ENCODE measurements at regions not wholly inside any gene's neighbourhood (a gene's known extent, or its start where the extent isn't known, plus 50 kb on each side); places are given as distances from the start of the nearest gene placed in this dataset.

DNA sequence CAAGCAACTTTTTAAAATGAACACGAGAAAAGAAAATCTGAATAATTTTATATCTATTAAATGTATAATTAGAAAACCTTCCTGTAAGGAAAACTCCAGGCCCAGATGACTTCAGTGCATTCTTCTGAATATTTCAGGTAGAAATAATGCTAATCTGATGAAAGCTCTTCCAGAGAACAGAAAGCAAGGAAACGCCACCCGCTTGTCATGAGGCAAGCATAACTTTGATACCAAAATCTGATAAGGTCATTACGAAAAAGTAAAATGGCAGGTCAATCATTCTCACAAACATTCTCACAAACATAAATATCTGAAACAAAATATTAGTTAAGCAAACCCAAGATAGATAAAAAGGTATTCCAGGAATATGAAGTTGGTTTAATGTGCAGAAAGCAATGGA is 60.6 kb upstream of the PCSK6 start:
- no peak for DNase-seq

DNA sequence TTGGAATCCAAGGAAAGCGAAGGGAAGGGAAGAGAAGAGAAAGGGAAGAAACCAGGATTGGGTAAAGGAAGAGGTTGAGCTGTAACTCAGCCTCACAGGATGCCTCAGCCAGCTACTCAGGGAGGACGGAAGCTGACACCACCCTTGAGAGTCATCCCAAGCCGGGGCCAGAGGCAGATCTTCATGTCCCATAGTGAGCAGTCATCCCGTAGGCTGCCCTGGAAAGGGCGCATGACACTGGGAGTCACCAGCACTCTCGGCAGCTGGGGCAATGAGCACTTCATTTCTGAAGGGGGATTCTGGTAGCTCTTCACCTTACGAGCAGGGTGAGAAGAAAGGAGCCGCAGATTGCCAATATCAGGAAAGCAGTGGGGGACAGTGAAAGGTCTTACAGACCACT is 60.1 kb upstream of the PCSK6 start:
- DNase-seq = no peak

DNA sequence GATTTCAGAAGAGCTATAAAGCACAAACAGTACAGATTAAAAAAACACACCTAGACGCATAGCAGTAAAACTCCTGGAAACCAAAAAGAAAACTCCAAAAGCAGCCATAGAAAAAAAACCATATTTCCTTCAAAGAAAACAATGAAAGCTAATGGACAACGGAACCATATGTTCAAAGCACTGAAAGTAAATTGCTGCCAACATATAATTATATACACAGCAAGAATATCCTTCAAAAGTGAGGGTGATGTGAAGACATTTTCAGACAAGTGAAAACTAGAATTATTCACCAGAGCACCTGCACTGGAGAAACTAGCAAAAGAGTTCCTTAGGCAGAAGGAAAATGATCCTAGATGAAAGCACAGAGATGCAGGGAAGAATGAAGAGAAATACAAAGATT is 58.2 kb upstream of the PCSK6 start:
- no peak for DNase-seq

DNA sequence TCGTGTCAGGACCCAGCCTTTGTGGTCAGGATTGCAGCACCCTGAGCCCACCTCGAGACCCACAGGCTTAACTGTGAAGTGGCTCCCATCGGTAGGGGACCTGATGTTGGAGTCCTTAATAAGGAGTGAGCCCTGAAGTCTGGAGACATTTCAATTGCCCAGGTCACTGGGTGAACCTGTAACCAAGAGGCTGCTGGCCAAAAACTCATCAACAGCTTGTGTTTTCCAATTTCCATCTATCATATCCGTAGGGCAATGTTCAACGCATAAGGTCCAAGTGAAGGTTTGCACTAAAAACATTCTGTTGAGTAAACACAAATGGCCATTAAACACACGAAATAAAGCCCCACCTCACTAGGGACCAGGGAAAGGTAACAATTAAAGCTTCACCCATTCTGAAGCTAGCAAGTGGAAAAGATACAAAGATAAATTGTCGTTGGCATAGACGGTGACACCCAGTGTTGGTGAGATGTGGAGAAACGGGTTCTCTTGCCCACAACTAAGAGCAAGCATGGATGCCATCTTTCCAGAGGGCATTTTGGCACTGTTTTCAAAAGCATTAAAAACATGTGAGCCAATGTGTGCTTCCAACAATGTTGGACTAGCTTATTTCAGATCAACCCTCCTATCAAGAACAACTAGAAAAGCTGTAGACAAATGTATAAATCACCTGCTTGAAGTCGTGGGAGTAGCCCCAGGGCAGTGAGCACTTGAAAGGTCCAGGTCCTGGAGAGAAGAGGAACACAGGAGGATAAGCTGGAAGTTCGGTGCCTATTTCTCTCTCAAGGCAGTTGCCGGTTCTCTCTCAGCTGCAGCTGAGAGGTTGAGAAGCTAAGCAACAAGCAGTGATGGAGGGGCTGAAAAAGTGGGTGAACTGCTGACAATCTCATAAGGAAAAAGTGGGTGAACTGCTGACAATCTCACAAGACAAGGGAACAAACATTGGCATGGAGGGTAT is 56.3 kb upstream of the PCSK6 start:
- no peak for DNase-seq

DNA sequence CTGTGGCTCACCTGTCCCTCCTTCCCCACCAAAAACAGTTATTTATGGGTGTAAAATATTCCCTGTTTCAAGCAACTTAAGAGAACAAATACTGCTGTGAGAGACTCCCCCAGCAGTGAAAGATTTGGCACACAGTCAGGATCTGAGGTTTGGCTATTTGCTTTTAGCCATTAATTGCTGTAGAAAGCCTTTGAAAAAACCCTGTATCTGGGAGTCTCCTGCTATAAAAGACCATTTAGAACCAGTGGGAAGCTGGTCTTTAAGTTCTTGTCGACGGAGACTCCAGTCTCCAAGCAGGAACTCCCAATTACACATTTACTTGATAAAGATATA is 55.1 kb upstream of the PCSK6 start:
- DNase-seq = no peak

DNA sequence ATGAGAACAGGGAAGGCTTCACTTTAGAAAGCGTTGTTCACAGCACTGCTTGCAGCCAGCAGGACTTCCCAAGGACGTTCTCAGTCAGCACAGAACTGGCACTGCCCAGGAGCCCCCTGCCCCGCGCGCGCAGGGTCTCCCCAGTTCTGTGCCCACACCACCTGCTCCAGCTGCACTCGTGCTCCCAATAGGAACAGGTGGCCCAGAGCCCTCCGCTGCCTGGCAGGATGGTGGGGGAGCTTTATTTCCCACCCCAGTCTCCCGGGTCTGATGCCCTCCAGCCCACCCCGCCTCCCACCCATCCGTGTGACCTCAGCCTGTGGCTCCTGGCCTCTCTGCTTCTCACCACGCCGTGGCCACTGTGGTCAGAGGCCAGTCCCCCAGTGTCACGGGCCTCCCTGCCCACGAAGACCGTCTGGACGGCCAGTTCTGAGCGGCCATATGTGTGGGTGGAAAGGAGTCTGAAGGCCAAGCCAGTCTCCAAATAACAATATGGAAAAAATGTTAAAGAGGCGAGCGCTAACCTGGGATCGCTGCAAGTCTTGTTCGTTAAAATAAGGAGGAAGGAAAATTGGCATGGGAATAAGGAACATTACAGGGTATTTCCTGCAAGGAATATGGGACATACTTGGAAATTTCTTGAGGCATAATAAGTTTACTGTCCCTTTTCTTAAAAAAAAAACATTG is 54.6 kb upstream of the PCSK6 start:
- DNase-seq = no peak

DNA sequence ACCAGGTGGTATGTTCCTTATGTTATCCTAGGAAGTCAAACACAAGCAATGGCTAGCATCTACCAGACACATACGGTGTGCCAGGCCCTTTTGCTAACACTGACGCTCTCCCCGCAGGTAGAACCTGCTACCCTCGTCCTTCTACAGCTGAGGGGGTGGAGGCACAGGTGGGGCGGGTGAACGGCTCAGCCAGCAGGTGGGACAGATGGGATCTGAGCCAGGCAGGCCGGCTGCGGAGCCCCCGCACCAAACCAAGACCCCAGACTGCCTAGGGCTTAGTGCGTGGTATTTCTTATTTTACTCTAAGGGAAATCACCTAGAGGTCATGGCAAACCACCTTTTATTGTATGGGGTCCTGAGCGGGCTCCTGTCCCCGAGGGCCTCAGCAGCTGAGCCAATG is 53.9 kb upstream of the PCSK6 start:
- no peak for DNase-seq

DNA sequence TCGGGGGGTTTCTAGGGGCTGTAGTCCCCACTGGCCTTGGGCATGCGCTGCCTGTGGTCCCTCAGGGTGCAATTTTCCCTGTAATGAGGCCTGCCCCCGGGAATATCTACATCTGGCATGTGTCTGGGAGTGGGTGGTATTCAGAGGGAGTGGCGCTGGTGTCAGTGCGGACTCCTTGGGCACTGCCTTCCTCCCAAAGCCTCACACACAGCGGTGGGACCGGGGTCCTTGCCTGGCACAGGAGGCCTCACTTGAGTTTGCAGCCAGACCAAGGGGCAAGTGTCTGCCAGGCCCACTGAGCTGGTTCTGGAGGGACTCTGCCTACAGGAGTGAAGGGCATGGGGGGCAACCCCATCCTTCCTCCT is 53.5 kb upstream of the PCSK6 start:
- DNase-seq = no peak

DNA sequence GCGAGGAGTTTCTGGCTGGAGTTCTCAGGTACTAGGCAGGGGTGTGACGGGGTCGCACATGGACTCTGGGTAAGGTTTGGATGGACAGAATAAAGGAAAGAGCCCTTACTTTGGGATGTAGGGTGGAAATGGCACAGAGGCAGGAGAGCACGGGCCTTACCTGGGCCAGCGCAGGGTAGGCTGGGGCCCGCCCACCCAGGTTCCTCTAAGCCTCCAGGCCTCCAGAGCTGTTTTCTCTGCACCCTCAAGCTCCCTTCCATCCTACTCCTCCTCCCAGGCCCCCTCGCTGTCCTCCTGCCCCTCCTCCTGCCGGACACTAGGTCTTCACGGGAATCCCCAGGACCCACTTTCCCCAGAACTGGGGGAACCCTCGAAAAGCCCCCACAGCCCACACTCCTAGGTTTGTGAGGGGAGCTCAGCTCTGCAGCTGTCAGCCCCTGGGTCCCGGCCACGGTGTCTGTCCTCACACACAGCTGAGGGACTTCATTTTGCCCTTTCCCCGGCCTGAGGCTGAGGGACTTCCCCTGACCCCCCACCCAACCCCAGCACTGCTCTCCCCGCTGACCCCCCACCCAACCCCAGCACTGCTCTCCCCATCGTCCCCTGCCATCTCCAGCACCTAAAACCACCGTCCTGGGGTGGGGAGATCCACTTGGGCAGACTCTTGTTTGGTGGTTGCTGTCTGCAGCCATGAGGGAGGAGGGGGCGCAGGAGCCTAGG is 53.0 kb upstream of the PCSK6 start:
- no peak for DNase-seq

DNA sequence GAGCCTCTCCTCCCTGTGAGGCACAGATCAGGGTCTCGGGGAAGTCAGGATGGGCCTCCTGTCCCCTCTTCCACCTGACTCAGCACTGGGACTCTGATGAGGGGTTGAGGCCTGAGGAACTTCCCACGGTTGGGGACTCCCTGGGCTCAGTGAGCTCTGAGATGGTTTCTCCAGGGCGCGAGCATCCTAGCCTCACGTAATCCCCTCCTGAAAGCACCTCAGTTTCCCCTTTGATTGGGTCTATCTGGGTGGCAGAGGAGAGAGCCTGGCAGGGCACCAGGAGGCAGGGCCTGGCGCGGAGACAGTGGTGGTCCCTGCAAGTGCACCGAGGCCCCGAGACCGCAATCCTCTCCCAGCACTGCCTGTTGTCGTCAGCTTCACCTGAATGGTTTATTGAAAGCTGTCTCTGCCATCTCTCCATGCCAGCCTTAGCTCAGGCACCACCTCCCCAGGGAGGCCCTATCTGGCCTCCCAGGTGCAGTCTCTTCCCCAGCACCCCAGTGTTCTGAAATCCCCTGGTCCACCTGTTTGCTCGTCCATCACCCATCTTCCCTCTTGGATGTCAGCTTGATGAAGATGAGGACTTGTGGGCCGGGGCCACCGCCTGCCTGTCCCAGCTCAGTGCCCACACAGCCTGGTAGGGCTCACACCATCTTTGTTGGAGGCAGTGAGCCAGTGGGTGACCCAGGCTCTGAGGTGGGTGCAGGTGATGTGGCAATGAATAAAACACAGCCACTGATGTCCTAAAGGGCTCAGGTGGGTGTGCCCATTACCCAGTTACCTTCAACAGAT is 52.2 kb upstream of the PCSK6 start:
- no peak for DNase-seq

DNA sequence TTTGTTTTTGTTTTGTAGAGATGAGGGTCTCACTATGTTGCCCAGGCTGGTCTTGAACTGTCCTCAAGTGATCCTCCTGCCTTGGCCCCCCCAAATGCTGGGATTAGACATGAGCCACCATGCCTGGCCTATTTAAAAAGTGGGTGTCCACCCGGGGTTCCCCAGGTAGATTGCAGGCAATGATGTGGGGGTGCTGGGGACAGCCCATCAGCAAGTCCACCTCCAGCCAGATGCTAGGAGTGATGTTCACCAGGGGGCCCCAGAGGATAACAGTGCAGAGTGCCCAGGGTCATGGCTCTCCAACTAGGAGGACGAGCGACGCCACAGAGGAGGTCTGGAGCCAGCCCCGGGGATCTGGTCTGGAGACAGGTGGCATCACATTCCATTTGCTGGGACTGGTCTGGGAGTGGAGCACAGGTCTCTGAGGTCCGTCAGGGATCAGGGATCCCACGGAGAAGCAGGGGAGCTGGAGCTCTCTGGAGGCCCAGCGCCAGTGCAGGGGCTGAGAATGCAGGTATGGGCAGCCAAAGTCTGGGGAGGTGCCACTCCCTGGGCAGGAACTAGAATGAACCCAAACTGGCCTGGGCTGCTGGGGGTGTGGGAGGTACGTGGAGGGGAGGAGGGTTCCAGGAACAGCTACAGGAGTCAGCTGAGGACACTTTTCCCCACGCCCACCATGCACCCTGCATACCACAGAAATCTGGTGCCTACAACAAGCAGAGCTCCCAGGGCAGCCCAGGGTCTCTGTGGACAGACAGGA is 51.2 kb upstream of the PCSK6 start:
- no peak for DNase-seq

DNA sequence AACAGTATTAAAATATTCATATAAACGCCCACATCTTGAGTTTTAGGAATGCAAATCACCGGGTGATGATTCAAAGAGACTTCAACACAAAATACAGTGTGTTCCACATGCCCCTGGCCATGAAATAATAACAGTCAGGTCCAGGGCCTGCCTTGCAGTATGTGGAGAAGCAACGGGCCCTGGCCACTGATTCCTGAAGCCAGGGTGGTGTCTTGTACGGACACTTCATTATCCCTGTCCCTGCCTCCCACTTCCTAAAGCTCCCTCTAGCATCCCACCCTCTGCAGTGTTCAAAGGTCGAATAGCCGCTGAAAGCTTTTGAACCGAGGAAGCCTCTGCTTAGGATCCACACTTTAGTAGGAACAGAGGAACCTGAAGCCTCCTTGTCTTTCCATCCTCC is 50.4 kb upstream of the PCSK6 start:
- DNase-seq = no peak

DNA sequence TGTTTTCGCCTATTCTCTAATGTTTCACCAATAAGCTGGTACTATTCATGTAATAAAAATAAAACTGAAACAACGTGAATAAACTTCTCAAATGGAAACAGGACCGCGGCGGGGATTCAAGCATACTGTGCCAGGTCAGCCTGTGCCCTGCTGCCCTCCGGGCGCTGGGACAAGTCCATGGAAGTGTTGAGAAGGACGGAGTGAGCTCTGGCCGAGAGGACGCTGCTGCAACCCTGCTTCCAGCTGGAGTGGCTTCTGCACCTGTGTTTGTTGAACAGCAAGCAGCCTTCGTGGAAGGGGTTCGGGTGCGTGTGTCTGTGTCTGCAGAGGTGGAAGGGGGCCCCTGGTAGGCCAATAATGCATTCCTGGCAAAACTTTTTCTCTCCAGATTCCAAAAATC is 50.0 kb upstream of the PCSK6 start:
- DNase-seq = no peak
